ENCODE measurements at regions not wholly inside any gene's neighbourhood (a gene's known extent, or its start where the extent isn't known, plus 50 kb on each side); places are given as distances from the start of the nearest gene placed in this dataset.

- no peak overlapping the region for H3K4me3 ChIP-seq
- CTCF ChIA-PET: interaction anchor here (0.6 kb wide), 1 partner anchor 77 kb away, joined by 3 read pairs; no protein-coding TSS in a partner anchor
- no peak overlapping the region for H3K27ac ChIP-seq
- DNase-seq (ENCODE audit: low read depth in 1 of 2, low spot score in 1 of 2) (no peak), FAIRE-seq (no peak), ATAC-seq (no peak)
- TF ChIP-seq FOSB (CRISPR knock-in tag; IDR thresholded peaks at IDR 0.05) (no peak), E2F6 (IDR thresholded peaks at IDR 0.05; ENCODE audit: borderline replicate concordance, low read depth) (no peak), REST (IDR thresholded peaks at IDR 0.05) (peak; percentile 56; the same call in 1 of the 2 replicates)
- POLR2A ChIA-PET: no interaction called here
- WGBS (ENCODE audit: missing lambda C conversion rate): 78% methylated on average over 4 of the region's 4 CpGs
- no peaks in the 10 kb centered on the region for H3K9me3 ChIP-seq
- 0 out of 3 replicates have a peak, but pooled peaks cover 3% of the 10 kb centered on the region for H3K4me1 ChIP-seq
- H3K4me2 ChIP-seq: no peak overlapping the region
These were observed 191.5 kb downstream of the RAMP3 start for GRCh38 chr7:45349090-45349489.

GRCh38 chr7:45350896-45351295 is 193.3 kb downstream of the RAMP3 start:
- Histone ChIP-seq H3K4me1 (0 out of 3 replicates have a peak, but pooled peaks cover 3% of the 10 kb centered on the region), H3K9me3 (no peaks in the 10 kb centered on the region), H3K4me2 (no peak overlapping the region), H3K4me3 (no peak overlapping the region), H3K27ac (no peak overlapping the region)
- no peak for FAIRE-seq
- CTCF ChIA-PET: no interaction called here
- TF ChIP-seq SMC3 (IDR thresholded peaks at IDR 0.05) (no peak), TP53 (CRISPR knock-in tag; IDR thresholded peaks at IDR 0.05) (no peak), JUN (IDR thresholded peaks at IDR 0.05) (no peak), POLR2A (IDR thresholded peaks at IDR 0.05; ENCODE audit: low read length) (no peak)
- no peak for ATAC-seq
- POLR2A ChIA-PET: no interaction called here
- 72% methylated on average over 3 of the region's 3 CpGs for WGBS (ENCODE audit: missing lambda C conversion rate)
- no peak for DNase-seq (ENCODE audit: low read depth in 1 of 2, low spot score in 1 of 2)

- WGBS (ENCODE audit: missing lambda C conversion rate): 79% methylated on average over 3 of the region's 3 CpGs
- FAIRE-seq (no peak), ATAC-seq (no peak)
These were observed 200.7 kb downstream of the RAMP3 start for GRCh38 chr7:45358287-45358686.

More at GRCh38 chr7:45358287-45358686, 200.7 kb downstream of the RAMP3 start:
- TF ChIP-seq CHD4 (IDR thresholded peaks at IDR 0.05; ENCODE audit: borderline replicate concordance) (no peak), PBX3 (IDR thresholded peaks at IDR 0.05) (no peak), MAZ (IDR thresholded peaks at IDR 0.05; ENCODE audit: borderline replicate concordance, low read depth, low read length) (no peak), JUN (IDR thresholded peaks at IDR 0.05) (no peak), ZC3H11A (IDR thresholded peaks at IDR 0.05) (no peak), FOSL2 (IDR thresholded peaks at IDR 0.05) (no peak), FOSL2 (CRISPR knock-in tag; IDR thresholded peaks at IDR 0.05) (no peak), HOXB13 (CRISPR knock-in tag; IDR thresholded peaks at IDR 0.05; ENCODE audit: low read depth) (no peak), HDAC2 (IDR thresholded peaks at IDR 0.05) (no peak), JUNB (IDR thresholded peaks at IDR 0.05) (no peak), ATOH8 (CRISPR knock-in tag; IDR thresholded peaks at IDR 0.05; ENCODE audit: low read depth) (no peak), E2F6 (IDR thresholded peaks at IDR 0.05; ENCODE audit: borderline replicate concordance, low read depth) (no peak), RCOR1 (IDR thresholded peaks at IDR 0.05; ENCODE audit: low read depth, low read length) (no peak), BHLHE40 (IDR thresholded peaks at IDR 0.05; ENCODE audit: low read depth, low read length) (no peak)
- Histone ChIP-seq H3K9me3 (0 out of 3 replicates have a peak, but pooled peaks cover 2% of the 10 kb centered on the region), H3K4me3 (no peak overlapping the region), H3K4me1 (no peaks in the 10 kb centered on the region), H3K4me2 (no peak overlapping the region), H3K27ac (no peak overlapping the region)
- DNase-seq (ENCODE audit: low read depth in 1 of 2, low spot score in 1 of 2): no peak
- CTCF ChIA-PET: interaction anchor here (0.7 kb wide), 1 partner anchor 173 kb away, joined by 3 read pairs; no protein-coding TSS in a partner anchor
- POLR2A ChIA-PET: no interaction called here
